CD8-positive, alpha-beta memory T cell (primary cell): ENCODE measurements at regions not wholly inside any gene's neighbourhood (a gene's known extent, or its start where the extent isn't known, plus 50 kb on each side); places are given as distances from the start of the nearest gene placed in this dataset.

ENCODE experiments used
- CTCF ChIA-PET: fragments of 350-600 bp; sonication (Branson Sonifier 250); formaldehyde crosslinking; loops from one replicate; lab custom pipeline; 2021; ENCODE audit warnings: antibody characterized with exemption; lab: Charles Lee
- POLR2A ChIA-PET: fragments of 350-600 bp; sonication (Branson Sonifier 250); formaldehyde crosslinking; loops from one replicate; lab custom pipeline; 2021; ENCODE audit warnings: antibody characterized with exemption; lab: Charles Lee
- DNase-seq, 5 donors: peaks; one replicate each; pipeline versions ENCODE4 v3.0.0 to v3.0.0-alpha.2; 2020 to 2022; ENCODE audit warnings: mixed read lengths in 1 of 5
- H3K27ac ChIP-seq: one replicate; pipeline ENCODE4 v1.7.0; 2013; ENCODE audit warnings: low read depth, mild to moderate bottlenecking, low read length, moderate library complexity
- H3K27me3 ChIP-seq: 2 replicates; pipeline ENCODE4 v1.7.0; 2013; ENCODE audit warnings: low read length, mild to moderate bottlenecking; ENCODE audit not compliant: insufficient read depth, poor library complexity, severe bottlenecking
- H3K36me3 ChIP-seq: 2 replicates; pipeline ENCODE4 v1.7.0; 2013; ENCODE audit warnings: mild to moderate bottlenecking, low read length, moderate library complexity; ENCODE audit not compliant: insufficient read depth
- H3K4me1 ChIP-seq: 2 replicates; pipeline ENCODE4 v1.7.0; 2013; ENCODE audit warnings: mild to moderate bottlenecking, low read length, moderate library complexity; ENCODE audit not compliant: insufficient read depth
- H3K4me3 ChIP-seq: 2 replicates; pipeline ENCODE4 v1.7.0; 2013; ENCODE audit warnings: mild to moderate bottlenecking, low read length
- H3K9me3 ChIP-seq: 2 replicates; pipeline ENCODE4 v1.7.0; 2013; ENCODE audit warnings: mild to moderate bottlenecking, low read length
- H3K27ac Mint-ChIP-seq, 8 donors: one replicate each; pipeline ENCODE4 v1.8.0; 2020 to 2021; ENCODE audit warnings: mixed read lengths in 8 of 8, mild to moderate bottlenecking in 6 of 8, inconsistent platforms in 3 of 8, moderate library complexity in 3 of 8
- H3K27me3 Mint-ChIP-seq, 2 donors: one replicate each; pipeline ENCODE4 v1.8.0; 2020 to 2021; ENCODE audit warnings: mixed read lengths in 2 of 2, mild to moderate bottlenecking in 1 of 2, moderate library complexity in 1 of 2
- H3K36me3 Mint-ChIP-seq, 3 donors: one replicate each; pipeline ENCODE4 v1.8.0; 2020 to 2021; ENCODE audit warnings: mixed read lengths in 3 of 3, inconsistent platforms in 1 of 3, mild to moderate bottlenecking in 1 of 3
- H3K4me1 Mint-ChIP-seq, 3 donors: one replicate each; pipeline ENCODE4 v1.8.0; 2020 to 2021; ENCODE audit warnings: mixed read lengths in 3 of 3, inconsistent platforms in 1 of 3, mild to moderate bottlenecking in 1 of 3
- H3K4me3 Mint-ChIP-seq, 7 donors: one replicate each; pipeline ENCODE4 v1.8.0; 2020 to 2021; ENCODE audit warnings: mixed read lengths in 7 of 7, mild to moderate bottlenecking in 6 of 7, moderate library complexity in 4 of 7, inconsistent platforms in 2 of 7
- H3K9me3 Mint-ChIP-seq, 5 donors: one replicate each; pipeline ENCODE4 v1.8.0; 2020 to 2022; ENCODE audit warnings: mixed read lengths in 5 of 5, mild to moderate bottlenecking in 3 of 5, moderate library complexity in 2 of 5, inconsistent platforms in 1 of 5

DNA sequence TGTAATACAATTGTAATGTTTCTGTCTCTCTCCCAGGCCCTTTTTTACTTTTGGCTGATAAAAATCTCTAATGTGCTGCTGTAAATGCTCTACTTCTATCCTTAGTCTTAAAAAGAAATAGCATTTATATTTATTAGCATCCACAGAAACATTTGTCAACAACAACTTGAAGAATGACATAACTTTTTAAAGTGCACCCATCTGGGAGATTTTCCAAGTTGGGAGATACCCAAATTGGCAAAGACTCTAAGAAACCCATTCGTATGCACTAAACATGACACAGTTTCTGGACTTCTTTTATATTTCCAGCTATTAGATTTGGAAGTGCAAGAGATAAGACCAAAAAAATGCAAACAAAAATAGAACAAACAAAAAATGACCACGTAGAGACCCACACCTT is 2287.4 kb upstream of the WWC1 start:
- no peak overlapping the region for H3K27ac Mint-ChIP-seq
- no peaks in the 10 kb centered on the region for H3K36me3 Mint-ChIP-seq
- ChIA-PET POLR2A (no interaction called here), CTCF (no interaction called here)
- no peaks in the 10 kb centered on the region for H3K4me1 ChIP-seq
- H3K9me3 ChIP-seq: no peaks in the 10 kb centered on the region
- no peaks in the 10 kb centered on the region for H3K4me1 Mint-ChIP-seq
- H3K4me3 ChIP-seq: no peak overlapping the region
- H3K27ac ChIP-seq: no peak overlapping the region
- DNase-seq: no peak
- H3K36me3 ChIP-seq: no peaks in the 10 kb centered on the region
- H3K4me3 Mint-ChIP-seq: no peak overlapping the region
- peaks cover 2 to 9% (median 4%) of the 10 kb centered on the region in 5 donors for H3K9me3 Mint-ChIP-seq
- no peaks in the 10 kb centered on the region for H3K27me3 ChIP-seq
- no peaks in the 10 kb centered on the region for H3K27me3 Mint-ChIP-seq

- Mint-ChIP-seq H3K36me3 (no peaks in the 10 kb centered on the region), H3K4me1 (no peaks in the 10 kb centered on the region), H3K27ac (no peak overlapping the region), H3K9me3 (peaks cover 3 to 25% (median 15%) of the 10 kb centered on the region in 5 donors), H3K4me3 (no peak overlapping the region), H3K27me3 (no peaks in the 10 kb centered on the region)
- no peaks in the 10 kb centered on the region for H3K9me3 ChIP-seq
- H3K27me3 ChIP-seq: no peaks in the 10 kb centered on the region
- ChIA-PET CTCF (no interaction called here), POLR2A (no interaction called here)
- H3K36me3 ChIP-seq: no peaks in the 10 kb centered on the region
- no peak overlapping the region for H3K27ac ChIP-seq
- no peak for DNase-seq
- H3K4me3 ChIP-seq: no peak overlapping the region
- H3K4me1 ChIP-seq: no peaks in the 10 kb centered on the region
Measured at GRCh38 chr5:166013415-166013814, 2278.0 kb upstream of the WWC1 start.

DNA sequence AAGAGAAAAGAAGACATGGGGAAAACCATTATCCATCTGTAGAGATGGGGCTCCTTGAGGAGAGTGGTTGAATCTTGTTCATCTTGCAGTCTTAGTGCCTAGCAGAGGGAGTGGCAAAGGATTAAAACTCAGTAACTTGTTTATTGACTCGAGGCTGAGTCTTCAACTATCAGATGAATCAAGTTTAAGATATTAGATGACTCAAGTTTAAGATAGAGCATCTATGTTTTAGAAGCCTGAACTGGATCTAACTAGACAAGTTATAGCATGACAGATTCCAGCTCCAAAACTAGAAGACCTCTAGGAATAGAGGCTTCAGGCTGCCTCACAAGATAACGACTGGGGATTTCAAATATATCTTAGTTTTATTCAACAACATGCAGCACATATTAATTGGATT is 2277.2 kb upstream of the WWC1 start:
- ChIA-PET CTCF (no interaction called here), POLR2A (no interaction called here)
- no peaks in the 10 kb centered on the region for H3K27me3 Mint-ChIP-seq
- no peaks in the 10 kb centered on the region for H3K36me3 ChIP-seq
- H3K9me3 Mint-ChIP-seq: peaks cover 3 to 30% (median 15%) of the 10 kb centered on the region in 5 donors
- no peak overlapping the region for H3K27ac Mint-ChIP-seq
- no peaks in the 10 kb centered on the region for H3K9me3 ChIP-seq
- no peaks in the 10 kb centered on the region for H3K27me3 ChIP-seq
- H3K4me3 ChIP-seq: no peak overlapping the region
- H3K4me3 Mint-ChIP-seq: no peak overlapping the region
- no peaks in the 10 kb centered on the region for H3K4me1 Mint-ChIP-seq
- no peak overlapping the region for H3K27ac ChIP-seq
- no peak for DNase-seq
- H3K4me1 ChIP-seq: no peaks in the 10 kb centered on the region
- H3K36me3 Mint-ChIP-seq: no peaks in the 10 kb centered on the region

DNA sequence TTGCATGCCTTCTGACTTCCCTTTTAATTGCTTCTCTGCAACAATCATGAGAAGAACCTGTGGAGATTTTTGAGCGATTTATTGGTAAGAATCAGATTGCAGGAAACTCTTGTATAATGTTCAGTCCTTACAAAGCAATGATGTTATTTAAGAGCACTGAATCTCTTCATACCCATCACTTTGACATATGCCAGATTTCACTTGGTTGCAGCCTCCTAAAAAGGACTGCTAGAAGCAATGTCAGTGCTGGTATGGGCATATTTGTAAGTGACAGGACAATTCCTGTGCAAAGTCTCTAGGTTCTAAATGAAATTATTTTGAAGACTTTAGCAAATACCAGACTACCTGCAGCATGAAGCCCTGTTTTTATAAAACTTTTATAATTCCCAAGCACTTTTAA is 2272.7 kb upstream of the WWC1 start:
- Histone ChIP-seq H3K27me3 (no peaks in the 10 kb centered on the region), H3K36me3 (no peaks in the 10 kb centered on the region), H3K4me3 (no peak overlapping the region), H3K4me1 (no peaks in the 10 kb centered on the region), H3K27ac (no peak overlapping the region), H3K9me3 (no peaks in the 10 kb centered on the region)
- H3K36me3 Mint-ChIP-seq: no peaks in the 10 kb centered on the region
- H3K27ac Mint-ChIP-seq: no peak overlapping the region
- H3K4me3 Mint-ChIP-seq: no peak overlapping the region
- ChIA-PET POLR2A (no interaction called here), CTCF (no interaction called here)
- no peak for DNase-seq
- H3K4me1 Mint-ChIP-seq: no peaks in the 10 kb centered on the region
- H3K9me3 Mint-ChIP-seq: peaks cover 0 to 40% (median 7%) of the 10 kb centered on the region in 5 donors
- no peaks in the 10 kb centered on the region for H3K27me3 Mint-ChIP-seq

GRCh38 chr5:166022065-166022464 is 2269.4 kb upstream of the WWC1 start:
- Histone ChIP-seq H3K27me3 (no peaks in the 10 kb centered on the region), H3K36me3 (no peaks in the 10 kb centered on the region), H3K4me3 (no peak overlapping the region), H3K27ac (no peak overlapping the region), H3K9me3 (no peaks in the 10 kb centered on the region), H3K4me1 (no peaks in the 10 kb centered on the region)
- DNase-seq: no peak
- H3K4me3 Mint-ChIP-seq: no peak overlapping the region
- H3K4me1 Mint-ChIP-seq: no peaks in the 10 kb centered on the region
- no peak overlapping the region for H3K27ac Mint-ChIP-seq
- peaks cover 0 to 45% (median 2%) of the 10 kb centered on the region in 5 donors for H3K9me3 Mint-ChIP-seq
- CTCF ChIA-PET: no interaction called here
- POLR2A ChIA-PET: no interaction called here
- H3K27me3 Mint-ChIP-seq: no peaks in the 10 kb centered on the region
- no peaks in the 10 kb centered on the region for H3K36me3 Mint-ChIP-seq

- no peaks in the 10 kb centered on the region for H3K4me1 ChIP-seq
- H3K4me3 Mint-ChIP-seq: no peak overlapping the region
- H3K36me3 Mint-ChIP-seq: no peaks in the 10 kb centered on the region
Measured at GRCh38 chr5:166024970-166025369, 2266.5 kb upstream of the WWC1 start.

GRCh38 chr5:166027582-166027981 is 2263.9 kb upstream of the WWC1 start:
- Mint-ChIP-seq H3K36me3 (no peaks in the 10 kb centered on the region), H3K4me1 (no peaks in the 10 kb centered on the region), H3K27me3 (no peaks in the 10 kb centered on the region), H3K9me3 (peaks cover 2 to 35% (median 4%) of the 10 kb centered on the region in 5 donors), H3K4me3 (no peak overlapping the region), H3K27ac (no peak overlapping the region)
- no peaks in the 10 kb centered on the region for H3K27me3 ChIP-seq
- POLR2A ChIA-PET: no interaction called here
- CTCF ChIA-PET: no interaction called here
- no peak overlapping the region for H3K27ac ChIP-seq
- H3K36me3 ChIP-seq: no peaks in the 10 kb centered on the region
- H3K9me3 ChIP-seq: no peaks in the 10 kb centered on the region
- no peak for DNase-seq
- no peaks in the 10 kb centered on the region for H3K4me1 ChIP-seq
- no peak overlapping the region for H3K4me3 ChIP-seq

More at GRCh38 chr5:166024970-166025369, 2266.5 kb upstream of the WWC1 start:
- no peaks in the 10 kb centered on the region for H3K27me3 ChIP-seq
- Mint-ChIP-seq H3K9me3 (peaks cover 0 to 49% (median 2%) of the 10 kb centered on the region in 5 donors), H3K27me3 (no peaks in the 10 kb centered on the region), H3K4me1 (no peaks in the 10 kb centered on the region), H3K27ac (no peak overlapping the region)
- no peak overlapping the region for H3K4me3 ChIP-seq
- H3K36me3 ChIP-seq: no peaks in the 10 kb centered on the region
- no peak for DNase-seq
- H3K27ac ChIP-seq: no peak overlapping the region
- no peaks in the 10 kb centered on the region for H3K9me3 ChIP-seq
- ChIA-PET POLR2A (no interaction called here), CTCF (no interaction called here)

- Histone ChIP-seq H3K36me3 (no peaks in the 10 kb centered on the region), H3K27me3 (no peaks in the 10 kb centered on the region), H3K4me3 (no peak overlapping the region), H3K4me1 (no peaks in the 10 kb centered on the region), H3K9me3 (no peaks in the 10 kb centered on the region), H3K27ac (no peak overlapping the region)
- ChIA-PET CTCF (no interaction called here), POLR2A (no interaction called here)
- peaks cover 2 to 26% (median 8%) of the 10 kb centered on the region in 5 donors for H3K9me3 Mint-ChIP-seq
- no peak overlapping the region for H3K27ac Mint-ChIP-seq
- H3K4me3 Mint-ChIP-seq: no peak overlapping the region
- H3K4me1 Mint-ChIP-seq: no peaks in the 10 kb centered on the region
- no peaks in the 10 kb centered on the region for H3K36me3 Mint-ChIP-seq
- no peak for DNase-seq
- H3K27me3 Mint-ChIP-seq: no peaks in the 10 kb centered on the region
Measured at GRCh38 chr5:166031926-166032325, 2259.5 kb upstream of the WWC1 start.

DNA sequence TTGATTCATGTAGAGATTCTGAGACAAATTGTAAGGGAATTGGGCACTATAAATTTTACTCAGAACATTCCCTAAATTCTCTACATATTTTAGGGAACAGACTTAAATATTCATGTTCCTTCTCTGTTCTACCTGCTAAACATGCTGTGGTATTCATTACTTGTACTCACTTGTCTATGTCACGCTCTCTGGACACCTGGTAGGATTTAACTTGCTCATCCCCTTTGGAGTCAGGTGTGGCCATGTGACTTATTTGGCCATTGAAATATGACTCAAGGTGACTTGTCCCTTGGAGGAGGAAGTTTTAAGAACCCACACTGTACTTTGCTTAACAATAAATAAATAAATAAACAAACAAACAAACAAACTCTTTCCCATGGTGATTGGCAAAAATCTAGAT is 2258.8 kb upstream of the WWC1 start:
- no peak for DNase-seq
- POLR2A ChIA-PET: no interaction called here
- Mint-ChIP-seq H3K27ac (no peak overlapping the region), H3K4me1 (no peaks in the 10 kb centered on the region), H3K9me3 (peaks cover 2 to 24% (median 8%) of the 10 kb centered on the region in 5 donors), H3K27me3 (no peaks in the 10 kb centered on the region), H3K36me3 (no peaks in the 10 kb centered on the region), H3K4me3 (no peak overlapping the region)
- Histone ChIP-seq H3K9me3 (no peaks in the 10 kb centered on the region), H3K4me3 (no peak overlapping the region), H3K27me3 (no peaks in the 10 kb centered on the region), H3K27ac (no peak overlapping the region), H3K4me1 (no peaks in the 10 kb centered on the region), H3K36me3 (no peaks in the 10 kb centered on the region)
- CTCF ChIA-PET: no interaction called here
